T-helper 2 cell treated with Interferon-gamma antibody and Interleukin-4, amounts not matched to agents 5 μg/mL and 100 μg/mL, for 36 hours (primary cell): ENCODE measurements at regions not wholly inside any gene's neighbourhood (a gene's known extent, or its start where the extent isn't known, plus 50 kb on each side); places are given as distances from the start of the nearest gene placed in this dataset.

Source experiments
- DNase-seq: peaks from one replicate; pipeline ENCODE4 v3.0.0; 2021; ENCODE audit warnings: low spot score
- H3K27ac Mint-ChIP-seq: one replicate; pipeline ENCODE4 v1.8.0; 2021; ENCODE audit warnings: mild to moderate bottlenecking, mixed read lengths
- H3K27me3 Mint-ChIP-seq: one replicate; pipeline ENCODE4 v1.8.0; 2021; ENCODE audit warnings: low read depth, mixed read lengths
- H3K36me3 Mint-ChIP-seq: one replicate; pipeline ENCODE4 v1.8.0; 2021; ENCODE audit warnings: low read depth, mixed read lengths
- H3K4me1 Mint-ChIP-seq: one replicate; pipeline ENCODE4 v1.8.0; 2021; ENCODE audit warnings: low read depth, mixed read lengths
- H3K4me3 Mint-ChIP-seq: one replicate; pipeline ENCODE4 v1.8.0; 2022; ENCODE audit warnings: mild to moderate bottlenecking, moderate library complexity, mixed read lengths
- H3K9me3 Mint-ChIP-seq: one replicate; pipeline ENCODE4 v1.8.0; 2021; ENCODE audit warnings: mixed read lengths

DNA sequence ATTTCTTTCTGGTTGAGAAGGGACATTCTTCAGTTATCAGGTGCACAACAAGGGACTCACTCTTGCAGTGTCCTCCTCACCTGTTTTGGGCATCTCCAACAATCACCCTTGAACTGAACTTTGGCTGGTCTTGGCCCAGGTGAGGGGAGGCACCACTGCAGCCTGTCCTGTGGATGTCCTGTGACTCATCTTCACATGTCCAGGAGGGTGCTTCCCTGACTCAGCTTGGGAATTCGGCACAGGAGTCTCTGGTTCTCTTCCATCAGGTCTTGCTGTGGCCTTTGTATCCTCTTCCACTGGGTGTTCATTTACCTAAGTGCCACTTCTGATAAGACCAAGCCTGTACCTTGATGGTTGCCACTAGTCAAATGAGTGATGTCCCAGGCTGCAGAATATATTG, 196.7 kb upstream of the MKI67 start:
- no peak for DNase-seq
- no peak overlapping the region for H3K27ac Mint-ChIP-seq
- H3K9me3 Mint-ChIP-seq: no peaks in the 10 kb centered on the region
- H3K36me3 Mint-ChIP-seq: no peaks in the 10 kb centered on the region
- H3K4me3 Mint-ChIP-seq: no peak overlapping the region
- no peaks in the 10 kb centered on the region for H3K27me3 Mint-ChIP-seq
- H3K4me1 Mint-ChIP-seq: no peaks in the 10 kb centered on the region

GRCh38 chr10:128324058-128324827, 198.0 kb upstream of the MKI67 start:
- Mint-ChIP-seq H3K4me1 (no peaks in the 10 kb centered on the region), H3K36me3 (no peaks in the 10 kb centered on the region), H3K27ac (no peak overlapping the region), H3K4me3 (no peak overlapping the region), H3K9me3 (no peaks in the 10 kb centered on the region), H3K27me3 (peaks cover 3% of the 10 kb centered on the region)
- no peak for DNase-seq

DNA sequence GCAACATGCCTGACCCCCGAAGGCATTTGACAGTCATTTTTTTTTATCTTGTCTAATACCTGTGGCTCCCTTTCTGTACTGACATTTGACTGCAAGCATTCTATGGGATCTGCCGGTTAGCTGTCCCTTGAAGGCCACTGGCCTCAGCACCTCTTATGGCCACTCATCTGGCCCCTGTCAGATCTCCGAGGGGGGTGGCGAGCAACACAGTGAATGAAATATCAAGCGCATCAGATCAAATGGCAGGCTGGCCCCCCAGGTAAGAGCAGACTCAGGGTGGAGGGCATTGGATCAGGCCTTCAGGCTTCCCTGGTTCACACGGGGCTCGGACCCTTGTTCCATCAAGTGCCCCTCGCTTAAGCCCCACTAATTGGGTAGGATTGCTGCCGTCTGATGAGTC, 199.6 kb upstream of the MKI67 start:
- no peaks in the 10 kb centered on the region for H3K36me3 Mint-ChIP-seq
- peaks cover 4% of the 10 kb centered on the region for H3K27me3 Mint-ChIP-seq
- no peak overlapping the region for H3K4me3 Mint-ChIP-seq
- DNase-seq: no peak
- H3K9me3 Mint-ChIP-seq: no peaks in the 10 kb centered on the region
- H3K27ac Mint-ChIP-seq: no peak overlapping the region
- H3K4me1 Mint-ChIP-seq: no peaks in the 10 kb centered on the region

- Mint-ChIP-seq H3K27ac (no peak overlapping the region), H3K27me3 (peaks cover 5% of the 10 kb centered on the region)
These were observed 200.0 kb upstream of the MKI67 start for GRCh38 chr10:128326251-128326650.

DNA sequence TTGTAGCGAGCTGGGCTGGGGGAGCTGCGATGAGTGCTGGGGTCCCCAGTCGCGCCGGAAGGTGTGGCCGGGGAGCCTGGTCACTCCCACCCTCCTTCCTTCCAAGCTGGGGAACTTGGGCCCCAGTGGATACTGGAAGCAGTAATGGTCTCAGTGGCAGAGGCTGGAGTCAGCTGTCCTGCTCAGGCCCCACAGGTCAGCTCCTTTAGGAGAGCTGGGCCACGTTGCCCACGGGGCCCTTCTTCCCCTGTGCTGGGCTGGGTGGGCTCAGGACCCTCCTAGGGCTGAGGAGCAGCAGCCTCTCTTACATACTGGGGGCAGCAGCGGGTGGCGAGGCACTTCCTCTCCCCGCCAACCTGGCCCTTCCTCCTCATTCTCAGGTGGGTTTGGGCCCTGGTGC, 200.6 kb upstream of the MKI67 start:
- no peaks in the 10 kb centered on the region for H3K36me3 Mint-ChIP-seq
- no peak for DNase-seq
- H3K27me3 Mint-ChIP-seq: peaks cover 5% of the 10 kb centered on the region
- H3K4me1 Mint-ChIP-seq: no peaks in the 10 kb centered on the region
- no peaks in the 10 kb centered on the region for H3K9me3 Mint-ChIP-seq
- H3K4me3 Mint-ChIP-seq: no peak overlapping the region
- no peak overlapping the region for H3K27ac Mint-ChIP-seq

More at GRCh38 chr10:128326251-128326650, 200.0 kb upstream of the MKI67 start:
- DNase-seq: no peak
- H3K4me1 Mint-ChIP-seq: no peaks in the 10 kb centered on the region
- no peaks in the 10 kb centered on the region for H3K9me3 Mint-ChIP-seq
- H3K4me3 Mint-ChIP-seq: no peak overlapping the region
- H3K36me3 Mint-ChIP-seq: no peaks in the 10 kb centered on the region

GRCh38 chr10:128336401-128336800, 210.2 kb upstream of the MKI67 start:
- Mint-ChIP-seq H3K27me3 (no peaks in the 10 kb centered on the region), H3K4me1 (no peaks in the 10 kb centered on the region), H3K36me3 (no peaks in the 10 kb centered on the region), H3K4me3 (no peak overlapping the region), H3K9me3 (no peaks in the 10 kb centered on the region), H3K27ac (no peak overlapping the region)
- DNase-seq: no peak

GRCh38 chr10:128337860-128338378, 211.7 kb upstream of the MKI67 start:
- Mint-ChIP-seq H3K4me3 (no peak overlapping the region), H3K36me3 (no peaks in the 10 kb centered on the region), H3K27me3 (peaks cover 2% of the 10 kb centered on the region), H3K27ac (no peak overlapping the region), H3K9me3 (no peaks in the 10 kb centered on the region), H3K4me1 (no peaks in the 10 kb centered on the region)
- DNase-seq: no peak

GRCh38 chr10:128338951-128339350, 212.7 kb upstream of the MKI67 start:
- Mint-ChIP-seq H3K4me1 (no peaks in the 10 kb centered on the region), H3K36me3 (no peaks in the 10 kb centered on the region), H3K9me3 (no peaks in the 10 kb centered on the region), H3K27me3 (peaks cover 2% of the 10 kb centered on the region), H3K4me3 (no peak overlapping the region), H3K27ac (no peak overlapping the region)
- DNase-seq: no peak

DNA sequence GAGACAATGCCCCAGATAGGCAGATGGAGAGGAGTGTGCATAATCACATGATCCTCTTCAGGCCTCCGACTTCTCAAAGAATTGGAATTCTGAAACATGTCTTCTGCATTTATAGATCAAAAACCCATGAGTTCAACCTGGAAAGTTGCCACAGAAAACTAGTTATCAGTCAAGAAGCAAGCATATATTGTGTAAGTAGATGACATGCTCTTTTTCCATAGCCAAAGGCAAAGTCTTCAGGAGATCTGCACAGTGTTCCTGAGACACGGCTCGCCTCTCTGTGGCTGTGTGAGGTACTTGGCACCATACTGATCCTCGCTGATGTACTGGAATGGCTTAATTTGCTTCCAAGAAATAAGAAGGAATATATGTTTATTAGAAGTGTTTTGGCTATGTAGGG, 213.5 kb upstream of the MKI67 start:
- Mint-ChIP-seq H3K4me1 (no peaks in the 10 kb centered on the region), H3K4me3 (no peak overlapping the region)
- no peak for DNase-seq

GRCh38 chr10:128345353-128345752, 219.1 kb upstream of the MKI67 start:
- Mint-ChIP-seq H3K27ac (no peak overlapping the region), H3K4me1 (no peaks in the 10 kb centered on the region), H3K27me3 (peaks cover 4% of the 10 kb centered on the region), H3K4me3 (no peak overlapping the region), H3K36me3 (no peaks in the 10 kb centered on the region), H3K9me3 (no peaks in the 10 kb centered on the region)
- no peak for DNase-seq

More for the DNA sequence above, 213.5 kb upstream of the MKI67 start:
- Mint-ChIP-seq H3K9me3 (no peaks in the 10 kb centered on the region), H3K27me3 (peaks cover 2% of the 10 kb centered on the region), H3K27ac (no peak overlapping the region), H3K36me3 (no peaks in the 10 kb centered on the region)

DNA sequence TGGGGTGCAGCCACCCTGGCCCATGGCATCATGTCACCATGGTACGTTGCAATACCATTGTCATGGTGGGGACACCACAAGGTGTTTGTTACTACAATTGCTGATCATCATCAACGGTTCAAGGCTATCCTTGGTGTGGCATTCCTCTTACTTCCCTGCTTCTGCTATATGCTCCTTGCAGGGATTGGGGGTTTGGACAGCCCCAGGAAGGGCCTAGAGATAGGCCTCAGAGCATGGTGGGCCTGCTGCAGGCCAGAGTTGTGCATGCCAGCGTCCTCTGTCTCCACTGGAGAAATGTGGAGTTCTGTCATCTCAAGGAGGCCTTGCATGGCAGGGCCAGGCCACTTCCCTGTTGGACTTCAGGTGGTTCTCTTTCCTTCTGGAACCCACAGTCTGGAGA, 234.6 kb upstream of the MKI67 start:
- H3K4me3 Mint-ChIP-seq: no peak overlapping the region
- H3K27me3 Mint-ChIP-seq: peaks cover 3% of the 10 kb centered on the region
- DNase-seq: no peak
- H3K9me3 Mint-ChIP-seq: no peaks in the 10 kb centered on the region
- no peak overlapping the region for H3K27ac Mint-ChIP-seq
- H3K36me3 Mint-ChIP-seq: no peaks in the 10 kb centered on the region
- no peaks in the 10 kb centered on the region for H3K4me1 Mint-ChIP-seq

DNA sequence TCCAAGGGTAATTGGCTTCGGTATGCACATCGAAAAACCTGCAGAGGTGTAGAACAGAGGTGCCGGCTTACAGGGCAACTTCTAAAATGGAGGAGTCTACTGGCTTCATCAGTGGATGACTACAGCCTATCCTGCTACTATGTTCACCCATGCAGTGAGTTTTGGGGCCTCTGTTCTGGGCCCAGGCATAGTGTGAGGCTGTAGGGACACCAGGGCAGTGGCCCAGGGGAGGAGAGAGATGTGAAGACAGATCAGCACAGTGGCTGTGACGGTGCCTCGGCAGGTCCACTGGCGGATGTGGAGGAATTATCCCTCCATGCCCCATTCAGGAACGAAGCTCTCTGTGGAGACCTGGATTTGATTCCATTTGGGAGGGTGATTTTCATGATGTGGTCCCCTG, 235.3 kb upstream of the MKI67 start:
- Mint-ChIP-seq H3K27ac (no peak overlapping the region), H3K4me3 (no peak overlapping the region), H3K4me1 (no peaks in the 10 kb centered on the region), H3K27me3 (peaks cover 3% of the 10 kb centered on the region), H3K36me3 (no peaks in the 10 kb centered on the region), H3K9me3 (no peaks in the 10 kb centered on the region)
- no peak for DNase-seq

- Mint-ChIP-seq H3K9me3 (no peaks in the 10 kb centered on the region), H3K4me1 (no peaks in the 10 kb centered on the region), H3K27ac (no peak overlapping the region), H3K4me3 (no peak overlapping the region), H3K36me3 (no peaks in the 10 kb centered on the region), H3K27me3 (peaks cover 3% of the 10 kb centered on the region)
- DNase-seq: no peak
These were observed 236.3 kb upstream of the MKI67 start for GRCh38 chr10:128362514-128362913.

DNA sequence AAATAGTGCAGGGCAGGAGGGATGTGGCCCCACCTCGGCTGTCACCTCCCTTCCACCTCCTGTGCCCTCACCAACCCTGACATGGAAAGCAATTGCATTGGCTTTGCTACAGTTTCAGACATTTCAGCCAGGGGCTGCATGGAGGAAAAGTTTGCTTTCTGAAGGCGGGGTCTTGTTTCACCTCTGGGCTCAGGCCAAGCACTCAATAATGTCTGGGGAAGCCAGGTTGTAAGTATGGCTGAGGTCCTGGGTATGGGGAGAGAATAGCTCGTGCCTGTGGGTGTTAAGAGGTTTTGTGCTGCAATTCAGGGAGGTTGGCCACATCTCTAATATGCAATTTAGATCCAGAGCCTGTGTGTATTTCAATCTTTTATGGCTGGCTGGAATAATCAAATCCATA, 238.4 kb upstream of the MKI67 start:
- H3K4me3 Mint-ChIP-seq: no peak overlapping the region
- no peaks in the 10 kb centered on the region for H3K9me3 Mint-ChIP-seq
- H3K36me3 Mint-ChIP-seq: no peaks in the 10 kb centered on the region
- H3K27ac Mint-ChIP-seq: no peak overlapping the region
- no peak for DNase-seq
- peaks cover 3% of the 10 kb centered on the region for H3K27me3 Mint-ChIP-seq
- H3K4me1 Mint-ChIP-seq: no peaks in the 10 kb centered on the region
